ENCODE measurements at regions not wholly inside any gene's neighbourhood (a gene's known extent, or its start where the extent isn't known, plus 50 kb on each side); places are given as distances from the start of the nearest gene placed in this dataset.

DNA sequence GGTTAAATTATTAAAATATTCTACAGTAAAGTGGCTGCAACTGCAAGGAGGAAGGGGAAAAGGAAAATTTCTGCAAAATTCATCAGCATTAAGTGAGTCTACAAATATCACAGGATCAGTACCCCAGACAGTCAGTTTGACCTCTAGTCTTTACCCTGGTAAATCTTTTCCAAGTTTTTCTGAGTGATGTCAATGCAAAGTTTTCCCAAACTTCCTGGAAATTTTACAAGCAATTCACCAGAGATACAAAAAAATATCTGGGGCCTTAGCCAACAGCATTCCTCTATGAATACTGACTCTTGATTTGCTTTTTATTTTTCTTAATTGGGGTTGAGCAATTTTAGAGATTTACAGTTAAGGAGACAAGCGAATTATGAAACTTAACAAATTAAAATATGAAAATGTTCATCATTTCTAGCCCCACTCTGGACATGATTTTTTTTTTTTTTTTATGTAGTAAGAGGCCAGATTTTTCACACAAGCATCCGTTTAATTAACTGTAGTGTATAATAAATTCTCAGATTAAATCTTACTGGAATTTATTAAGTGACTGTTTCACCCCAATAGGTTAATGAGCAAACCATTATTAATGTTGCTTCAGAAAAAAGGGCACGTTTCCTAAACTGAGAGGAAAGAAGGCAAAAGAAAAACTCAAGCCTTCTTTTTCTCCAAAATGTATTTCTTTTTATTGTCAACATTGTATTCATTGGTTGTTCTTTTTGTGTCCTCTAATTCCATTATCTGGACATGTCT is 539.5 kb upstream of the FZD8 start:
- no peak overlapping the region for H3K27ac ChIP-seq
- CTCF ChIA-PET, result no interaction called here
- no peak for DNase-seq (ENCODE audit: low spot score)
- POLR2A ChIA-PET (ENCODE audit: low non-redundant PET), result no interaction called here
- TF ChIP-seq, protein P1, sequence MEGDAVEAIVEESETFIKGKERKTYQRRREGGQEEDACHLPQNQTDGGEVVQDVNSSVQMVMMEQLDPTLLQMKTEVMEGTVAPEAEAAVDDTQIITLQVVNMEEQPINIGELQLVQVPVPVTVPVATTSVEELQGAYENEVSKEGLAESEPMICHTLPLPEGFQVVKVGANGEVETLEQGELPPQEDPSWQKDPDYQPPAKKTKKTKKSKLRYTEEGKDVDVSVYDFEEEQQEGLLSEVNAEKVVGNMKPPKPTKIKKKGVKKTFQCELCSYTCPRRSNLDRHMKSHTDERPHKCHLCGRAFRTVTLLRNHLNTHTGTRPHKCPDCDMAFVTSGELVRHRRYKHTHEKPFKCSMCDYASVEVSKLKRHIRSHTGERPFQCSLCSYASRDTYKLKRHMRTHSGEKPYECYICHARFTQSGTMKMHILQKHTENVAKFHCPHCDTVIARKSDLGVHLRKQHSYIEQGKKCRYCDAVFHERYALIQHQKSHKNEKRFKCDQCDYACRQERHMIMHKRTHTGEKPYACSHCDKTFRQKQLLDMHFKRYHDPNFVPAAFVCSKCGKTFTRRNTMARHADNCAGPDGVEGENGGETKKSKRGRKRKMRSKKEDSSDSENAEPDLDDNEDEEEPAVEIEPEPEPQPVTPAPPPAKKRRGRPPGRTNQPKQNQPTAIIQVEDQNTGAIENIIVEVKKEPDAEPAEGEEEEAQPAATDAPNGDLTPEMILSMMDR (conservative IDR thresholded peaks at IDR 0.05; ENCODE audit: low read depth), result no peak

DNA sequence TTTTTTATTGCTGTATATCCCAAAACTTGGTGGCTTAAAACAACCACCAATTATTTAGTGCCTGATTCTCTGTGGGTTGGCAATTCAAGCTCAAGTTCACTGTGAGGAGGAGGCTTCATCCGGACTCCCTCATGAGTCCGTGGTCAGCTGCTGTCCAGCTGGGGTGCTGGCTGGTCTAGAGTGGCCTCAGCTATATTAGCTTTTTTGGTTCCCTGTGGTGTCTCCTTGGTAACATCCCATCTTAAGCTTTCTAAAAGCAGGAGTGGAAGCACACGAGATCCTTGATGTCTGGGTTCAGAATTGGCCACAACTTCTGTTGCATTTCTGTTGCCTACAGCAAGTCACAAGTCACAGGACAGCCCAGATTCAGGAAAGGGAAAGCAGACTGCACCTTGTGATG is 536.5 kb upstream of the FZD8 start:
- no peak for DNase-seq (ENCODE audit: low spot score)
- no peak overlapping the region for H3K27ac ChIP-seq
- CTCF ChIA-PET, result interaction anchor here (0.9 kb wide), 1 partner anchor 538 kb away, joined by 3 read pairs; no protein-coding TSS in a partner anchor
- TF ChIP-seq, protein P1 (conservative IDR thresholded peaks at IDR 0.05; ENCODE audit: low read depth), result no peak
- POLR2A ChIA-PET (ENCODE audit: low non-redundant PET), result no interaction called here

DNA sequence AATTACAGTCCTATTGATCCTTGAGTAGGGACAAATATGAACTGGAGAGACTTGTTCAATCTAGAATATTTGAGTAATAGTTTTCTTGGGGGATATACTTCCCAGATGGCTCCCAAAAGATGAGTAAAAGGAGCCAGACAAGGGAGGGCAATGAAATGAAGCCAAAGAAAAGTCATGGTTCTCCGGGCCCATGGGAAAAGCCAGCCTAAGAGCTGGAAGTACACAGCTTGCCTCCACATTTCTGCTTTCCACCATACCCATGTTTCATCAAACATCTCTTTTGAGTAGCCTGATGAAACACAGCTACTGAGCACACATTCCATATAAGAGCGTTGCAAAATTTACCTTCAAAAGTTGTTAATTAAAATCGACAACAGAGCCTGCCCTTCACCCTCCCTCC is 535.0 kb upstream of the FZD8 start:
- DNase-seq (ENCODE audit: low spot score), result no peak
- ChIA-PET CTCF (no interaction called here), POLR2A (ENCODE audit: low non-redundant PET) (no interaction called here)

DNA sequence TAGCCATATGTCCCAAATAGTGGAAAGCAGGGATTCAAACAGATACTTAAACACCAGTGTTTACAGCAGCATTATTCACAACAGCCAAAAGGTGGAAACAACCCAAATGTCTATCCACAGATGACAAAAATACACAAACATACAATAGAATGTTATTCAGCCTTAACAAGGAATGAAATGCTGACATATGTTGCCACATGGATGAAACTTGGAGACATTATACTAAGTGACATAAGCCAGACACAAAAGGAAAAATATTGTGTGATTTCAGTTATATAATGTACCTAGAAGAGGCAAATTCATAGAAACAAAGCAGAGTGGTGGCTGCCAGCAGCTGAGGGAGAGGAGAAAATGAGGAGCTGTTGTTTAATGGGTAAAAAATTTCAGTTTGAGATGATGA is 533.9 kb upstream of the FZD8 start:
- DNase-seq (ENCODE audit: low spot score), result no peak
- no peak overlapping the region for H3K27ac ChIP-seq
- ChIA-PET POLR2A (ENCODE audit: low non-redundant PET) (no interaction called here), CTCF (no interaction called here)
- TF ChIP-seq, protein P1 (conservative IDR thresholded peaks at IDR 0.05; ENCODE audit: low read depth), result no peak

More for the DNA sequence above, 535.0 kb upstream of the FZD8 start:
- TF ChIP-seq, protein P1 (conservative IDR thresholded peaks at IDR 0.05; ENCODE audit: low read depth), result no peak
- no peak overlapping the region for H3K27ac ChIP-seq

DNA sequence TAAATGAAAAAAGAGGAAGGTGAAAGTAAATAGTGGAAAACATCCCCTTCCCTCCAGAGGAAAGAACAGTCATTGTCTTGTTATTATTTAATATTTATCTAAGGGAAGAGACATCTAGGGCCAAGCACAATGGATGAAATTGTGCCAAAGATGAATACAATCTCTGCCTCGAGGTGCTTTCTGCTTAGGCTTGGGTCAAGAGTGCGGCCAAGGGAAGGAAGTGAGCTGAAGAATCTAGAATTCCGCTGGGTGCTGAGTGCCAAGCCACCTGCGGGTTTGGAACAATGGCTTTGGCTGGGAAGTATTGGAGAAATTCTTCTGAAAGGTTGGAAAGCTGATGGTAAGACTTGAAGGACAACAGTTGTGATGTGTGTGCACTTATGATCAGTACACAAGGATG is 531.3 kb upstream of the FZD8 start:
- no peak for DNase-seq (ENCODE audit: low spot score)
- ChIA-PET POLR2A (ENCODE audit: low non-redundant PET) (no interaction called here), CTCF (no interaction called here)
- H3K27ac ChIP-seq, result no peak overlapping the region
- TF ChIP-seq, protein P1 (conservative IDR thresholded peaks at IDR 0.05; ENCODE audit: low read depth), result no peak

DNA sequence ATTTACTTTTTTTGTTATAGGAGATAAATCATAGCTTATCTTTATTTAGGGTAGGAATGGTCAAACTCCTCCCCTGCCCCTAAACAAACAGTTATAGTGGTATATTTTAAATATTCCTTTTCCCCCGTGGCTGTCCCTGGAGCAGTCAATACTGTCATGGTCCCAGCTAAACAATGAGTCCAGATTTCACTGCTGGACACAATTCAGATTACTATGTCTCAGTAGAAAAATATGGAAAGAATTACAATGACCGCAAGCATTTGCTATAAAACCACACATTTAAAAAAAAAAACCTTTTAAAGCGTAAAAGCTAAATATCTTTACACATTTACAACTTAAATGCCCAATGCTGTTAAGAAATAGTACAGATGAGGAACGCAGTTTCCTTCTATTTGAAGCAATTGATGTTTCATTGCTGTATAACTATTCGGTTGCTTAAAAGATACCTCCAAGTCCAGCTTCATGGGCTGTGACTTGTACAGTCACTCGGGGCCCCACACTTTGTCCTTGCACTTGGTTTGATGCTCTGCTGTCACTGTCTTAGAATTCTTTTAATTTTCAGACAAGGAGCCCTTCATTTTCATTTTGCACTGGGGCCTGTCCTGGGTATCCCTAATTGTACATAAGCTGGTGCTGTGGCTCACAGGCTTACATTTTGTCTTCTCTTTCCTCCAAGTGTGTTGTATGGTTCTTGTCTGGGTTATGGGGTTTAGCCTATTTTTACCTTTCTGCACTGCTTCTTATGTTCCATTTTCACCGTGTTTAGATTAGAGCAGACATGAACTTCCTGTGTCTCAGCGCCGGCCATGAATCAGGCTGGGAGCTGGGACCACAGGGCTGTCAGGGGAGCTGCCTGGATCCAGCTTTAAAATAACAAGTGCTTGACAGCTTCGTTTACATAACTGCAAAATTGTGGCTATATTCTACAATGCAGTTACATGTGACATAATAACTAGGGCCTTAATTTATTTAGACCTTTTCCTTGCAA is 530.2 kb upstream of the FZD8 start:
- DNase-seq (ENCODE audit: low spot score), result no peak
- no peak overlapping the region for H3K27ac ChIP-seq
- ChIA-PET POLR2A (ENCODE audit: low non-redundant PET) (no interaction called here), CTCF (interaction anchor here (0.5 to 0.6 kb wide), 2 partner anchors 505 to 561 kb away, joined by 3 to 4 read pairs; no protein-coding TSS in a partner anchor)
- TF ChIP-seq, protein P1 (conservative IDR thresholded peaks at IDR 0.05; ENCODE audit: low read depth), result no peak

All from RWPE1 (cell line).